NCI-H226 (cell line): ENCODE measurements at regions not wholly inside any gene's neighbourhood (a gene's known extent, or its start where the extent isn't known, plus 50 kb on each side); places are given as distances from the start of the nearest gene placed in this dataset.
"Not testable (repeated sequence)": the region's sequence is repeated elsewhere in the genome, so short reads cannot be mapped to it uniquely, and the experiment has no call there.

Experiments used
- DNase-seq: peaks from one replicate; pipeline ENCODE4 v3.0.0-alpha.2; 2015

DNA sequence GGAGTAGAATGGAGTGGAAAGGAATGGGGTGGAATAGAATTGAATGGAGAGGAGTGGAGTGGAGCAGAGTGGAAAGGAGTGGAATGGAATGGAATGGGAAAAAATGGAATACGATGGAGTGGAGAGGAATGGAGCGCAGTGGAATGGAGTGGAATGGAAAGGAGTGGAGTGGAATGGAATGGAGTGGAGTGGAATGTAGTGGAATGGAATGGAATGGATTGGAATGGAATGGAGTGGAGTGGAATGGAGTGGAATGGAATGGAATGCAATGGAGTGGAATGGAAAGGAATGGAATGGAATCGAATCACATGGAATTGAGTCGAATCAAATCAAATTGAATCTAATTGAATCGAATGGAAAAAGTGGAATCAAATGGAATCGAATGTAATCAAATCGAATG is 1016.1 kb downstream of the CDY1 start:
- DNase-seq: no peak

DNA sequence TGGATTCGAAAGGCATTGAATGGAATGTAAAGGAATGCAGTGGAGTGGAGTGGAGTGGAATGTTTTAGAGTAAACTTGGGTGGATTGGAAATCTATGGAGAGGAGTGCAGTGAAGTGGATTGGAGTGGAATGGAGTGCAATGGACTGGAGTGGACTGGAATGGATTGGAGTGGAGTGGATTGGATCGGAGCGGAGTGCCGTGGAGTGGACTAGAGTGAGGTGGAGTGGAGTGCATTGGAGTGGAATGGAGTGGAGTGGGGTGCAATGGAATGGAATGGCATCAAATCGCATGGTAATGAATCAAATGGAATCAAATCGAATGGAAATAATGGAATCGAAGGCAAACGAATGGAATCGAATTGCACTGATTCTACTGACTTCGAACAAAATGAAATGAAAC is 1023.9 kb downstream of the CDY1 start:
- DNase-seq: not testable (repeated sequence)

DNA sequence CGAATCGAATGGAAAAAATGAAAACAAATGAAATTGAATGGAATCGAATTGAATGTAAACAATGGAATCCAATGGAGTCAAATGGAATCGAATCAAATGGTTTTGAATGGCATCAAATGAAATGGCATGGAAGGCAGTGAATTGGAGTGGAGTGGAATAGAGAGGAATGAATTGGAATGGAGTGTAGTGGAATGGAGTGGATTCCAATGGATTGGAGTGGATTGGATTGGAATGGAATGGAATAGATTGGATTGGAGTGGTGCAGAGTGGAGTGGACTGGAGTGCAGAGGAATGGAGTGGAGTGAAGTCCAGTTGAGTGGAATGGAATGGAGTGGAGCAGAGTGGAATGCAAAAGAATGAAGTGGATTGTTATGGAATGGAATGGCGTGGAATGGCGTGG is 1026.3 kb downstream of the CDY1 start:
- not testable (repeated sequence) for DNase-seq

DNA sequence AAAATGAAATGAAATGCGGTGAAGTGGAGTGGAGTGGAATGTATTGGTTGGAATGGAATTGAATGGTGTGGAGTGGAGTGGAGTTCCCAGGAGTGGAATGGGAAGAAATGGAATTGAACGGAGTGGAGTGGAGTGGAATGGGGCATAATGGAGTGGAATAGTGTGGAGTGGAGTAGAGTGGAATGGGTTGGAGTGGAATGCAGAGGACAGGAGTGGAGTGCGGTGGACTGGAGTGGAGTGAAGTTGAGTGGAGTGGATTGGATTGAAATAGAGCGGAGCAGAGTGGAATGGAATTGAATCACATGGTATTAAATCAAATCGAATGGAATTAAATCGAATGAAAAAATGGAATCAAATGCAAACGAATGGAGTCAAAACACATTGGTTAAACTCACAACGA is 1042.3 kb downstream of the CDY1 start:
- not testable (repeated sequence) for DNase-seq

DNA sequence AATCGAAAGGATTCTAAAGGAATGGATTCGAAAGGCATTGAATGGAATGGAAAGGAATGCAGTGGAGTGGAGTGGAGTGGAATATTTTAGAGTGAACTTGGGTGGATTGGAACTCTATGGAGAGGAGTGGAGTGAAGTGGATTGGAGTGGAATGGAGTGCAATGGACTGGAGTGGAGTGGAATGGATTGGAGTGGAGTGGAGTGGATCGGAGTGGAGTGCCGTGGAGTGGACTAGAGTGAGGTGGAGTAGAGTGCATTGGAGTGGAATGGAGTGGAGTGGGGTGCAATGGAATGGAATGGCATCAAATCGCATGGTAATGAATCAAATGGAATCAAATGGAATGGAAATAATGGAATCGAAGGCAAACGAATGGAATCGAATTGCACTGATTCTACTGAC is 1044.8 kb downstream of the CDY1 start:
- DNase-seq: not testable (repeated sequence)

DNA sequence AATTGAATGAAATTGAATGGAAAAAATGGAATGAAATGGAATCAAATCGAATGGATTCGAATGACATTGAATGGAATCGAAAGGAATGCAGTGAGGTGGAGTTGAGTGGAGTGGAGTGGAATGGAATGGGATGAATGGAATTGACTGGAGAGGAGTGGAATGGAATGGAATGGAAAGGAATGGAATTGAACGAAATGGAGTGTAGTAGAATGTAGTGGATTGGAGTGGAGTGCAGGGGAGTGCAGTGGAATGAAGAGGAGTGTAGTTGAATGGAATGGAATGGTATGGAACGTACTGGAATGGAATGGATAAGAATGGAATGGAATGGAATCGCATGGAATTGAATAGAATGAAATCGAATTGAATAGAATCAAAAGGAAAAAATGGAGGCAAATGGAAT is 1047.3 kb downstream of the CDY1 start:
- DNase-seq: not testable (repeated sequence)

DNA sequence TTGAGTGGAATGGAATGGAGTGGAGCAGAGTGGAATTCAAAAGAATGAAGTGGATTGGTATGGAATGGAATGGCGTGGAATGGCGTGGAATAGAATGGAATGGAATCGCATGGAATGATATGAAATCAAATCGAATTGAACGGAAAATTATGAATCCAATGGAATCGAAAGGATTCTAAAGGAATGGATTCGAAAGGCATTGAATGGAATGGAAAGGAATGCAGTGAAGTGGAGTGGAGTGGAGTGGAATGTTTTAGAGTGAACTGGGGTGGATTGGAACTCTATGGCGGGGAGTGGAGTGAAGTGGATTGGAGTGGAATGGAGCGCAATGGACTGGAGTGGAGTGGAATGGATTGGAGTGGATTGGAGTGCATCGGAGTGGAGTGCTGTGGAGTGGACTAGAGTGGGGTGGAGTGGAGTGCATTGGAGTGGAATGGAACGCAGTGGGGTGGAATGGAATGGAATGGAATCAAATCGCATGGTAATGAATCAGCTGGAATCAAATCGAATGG is 1048.5 kb downstream of the CDY1 start:
- not testable (repeated sequence) for DNase-seq

DNA sequence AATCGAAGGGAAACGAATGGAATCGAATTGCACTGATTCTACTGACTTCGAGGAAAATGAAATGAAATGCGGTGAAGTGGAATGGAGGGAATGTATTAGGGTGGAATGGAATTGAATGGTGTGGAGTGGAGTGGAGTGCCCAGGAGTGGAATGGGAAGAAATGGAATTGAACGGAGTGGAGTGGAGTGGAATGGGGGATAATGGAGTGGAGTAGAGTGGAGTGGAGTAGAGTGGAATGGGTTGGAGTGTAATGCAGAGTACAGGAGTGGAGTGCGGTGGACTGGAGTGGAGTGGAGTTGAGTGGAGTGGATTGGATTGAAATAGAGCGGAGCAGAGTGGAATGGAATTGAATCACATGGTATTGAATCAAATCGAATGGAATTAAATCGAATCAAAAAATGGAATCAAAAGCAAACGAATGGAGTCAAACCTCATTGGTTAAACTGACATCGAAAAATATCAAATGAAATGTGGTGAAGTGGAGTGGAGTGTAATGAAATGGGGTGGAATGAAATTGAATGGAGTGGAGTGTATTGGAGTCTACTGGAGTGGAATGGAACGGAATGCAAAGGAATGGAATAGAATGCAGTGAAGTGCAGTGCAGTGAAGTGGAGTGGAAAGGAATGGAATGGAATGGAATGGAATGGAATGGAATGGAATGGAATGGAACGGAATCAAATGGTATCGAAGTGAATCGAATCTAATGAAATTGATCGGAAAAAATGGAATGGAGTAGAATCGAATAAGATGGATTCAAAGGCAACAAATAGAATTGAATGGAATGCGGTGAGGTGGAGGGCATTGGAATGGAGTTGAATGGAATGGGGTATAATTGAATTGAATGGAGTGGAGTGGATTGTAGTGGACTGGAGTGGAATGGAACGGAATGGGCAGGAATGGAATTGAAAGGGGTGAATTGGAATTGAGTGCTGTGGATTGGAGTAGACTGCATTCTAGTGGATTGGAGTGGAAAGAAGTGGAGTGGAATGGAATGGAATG is 1049.3 kb downstream of the CDY1 start:
- DNase-seq: peak; percentile 27
